ENCODE measurements at regions not wholly inside any gene's neighbourhood (a gene's known extent, or its start where the extent isn't known, plus 50 kb on each side); places are given as distances from the start of the nearest gene placed in this dataset.

DNA sequence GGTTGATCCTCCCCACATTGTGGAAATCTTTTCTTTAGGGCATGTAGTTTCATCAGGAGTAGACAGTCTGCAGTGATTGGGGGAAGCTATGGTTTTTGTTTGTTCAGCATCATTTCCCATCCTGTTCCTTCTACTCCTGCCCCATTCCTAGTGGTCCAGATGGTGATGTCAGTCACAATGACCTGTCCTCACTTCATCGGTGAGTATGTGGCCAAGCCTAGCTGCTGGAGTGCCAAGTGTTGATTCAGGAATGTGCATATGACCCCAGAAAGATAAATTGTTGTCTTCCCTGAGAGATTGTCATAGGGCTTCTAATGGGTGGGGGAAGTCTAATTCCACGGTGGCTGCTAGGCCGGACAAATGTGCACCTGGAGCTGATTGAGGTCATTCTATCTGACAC, 130.6 kb upstream of the FAT1 start:
- Histone ChIP-seq H3K4me3 (ENCODE audit: control extremely low read depth in 1 of 5, extremely low read depth in 1 of 5, insufficient read depth in 1 of 5, low read depth in 2 of 5, low read length in 4 of 5) (no peak overlapping the region), H3K9ac (ENCODE audit: low read length) (no peak overlapping the region), H3K9me3 (ENCODE audit: control extremely low read depth in 1 of 3, control insufficient read depth in 2 of 3, insufficient read depth in 1 of 3, low read length in 2 of 3) (peaks cover 0 to 3% (median 0%) of the 10 kb centered on the region in 3 donors), H3K27me3 (replicated peaks in 1 of 4; ENCODE audit: control extremely low read depth in 1 of 4, control insufficient read depth in 3 of 4, insufficient read depth in 4 of 4, low read length in 3 of 4) (no peaks in the 10 kb centered on the region), H3K4me1 (ENCODE audit: control insufficient read depth in 2 of 2, insufficient read depth in 2 of 2, low read length in 2 of 2) (no peaks in the 10 kb centered on the region), H2AFZ (ENCODE audit: insufficient read depth, low read depth, low read length, poor library complexity, severe bottlenecking) (no peak overlapping the region), H3K36me3 (replicated peaks in 1 of 2; ENCODE audit: control extremely low read depth in 1 of 2, control insufficient read depth in 1 of 2, extremely low read depth in 1 of 2, insufficient read depth in 2 of 2, low read length in 1 of 2) (no peaks in the 10 kb centered on the region), H4K20me1 (ENCODE audit: control insufficient read depth, insufficient read depth, low read length, poor library complexity, severe bottlenecking) (no peaks in the 10 kb centered on the region), H3K27ac (ENCODE audit: low read length in 2 of 2) (no peak overlapping the region), H3K4me2 (replicated peaks; ENCODE audit: low read depth, low read length, poor library complexity, severe bottlenecking) (no peak overlapping the region), H3K79me2 (ENCODE audit: control insufficient read depth, insufficient read depth, low read length) (no peaks in the 10 kb centered on the region)
- no peak overlapping the region for H3K27ac Mint-ChIP-seq
- no peak overlapping the region for H3K4me3 Mint-ChIP-seq
- DNase-seq (no peak), ATAC-seq (ENCODE audit: low read depth) (no peak)
- no peaks in the 10 kb centered on the region for H3K4me1 Mint-ChIP-seq
- CTCF ChIA-PET, result no interaction called here
- TF ChIP-seq, protein P1, sequence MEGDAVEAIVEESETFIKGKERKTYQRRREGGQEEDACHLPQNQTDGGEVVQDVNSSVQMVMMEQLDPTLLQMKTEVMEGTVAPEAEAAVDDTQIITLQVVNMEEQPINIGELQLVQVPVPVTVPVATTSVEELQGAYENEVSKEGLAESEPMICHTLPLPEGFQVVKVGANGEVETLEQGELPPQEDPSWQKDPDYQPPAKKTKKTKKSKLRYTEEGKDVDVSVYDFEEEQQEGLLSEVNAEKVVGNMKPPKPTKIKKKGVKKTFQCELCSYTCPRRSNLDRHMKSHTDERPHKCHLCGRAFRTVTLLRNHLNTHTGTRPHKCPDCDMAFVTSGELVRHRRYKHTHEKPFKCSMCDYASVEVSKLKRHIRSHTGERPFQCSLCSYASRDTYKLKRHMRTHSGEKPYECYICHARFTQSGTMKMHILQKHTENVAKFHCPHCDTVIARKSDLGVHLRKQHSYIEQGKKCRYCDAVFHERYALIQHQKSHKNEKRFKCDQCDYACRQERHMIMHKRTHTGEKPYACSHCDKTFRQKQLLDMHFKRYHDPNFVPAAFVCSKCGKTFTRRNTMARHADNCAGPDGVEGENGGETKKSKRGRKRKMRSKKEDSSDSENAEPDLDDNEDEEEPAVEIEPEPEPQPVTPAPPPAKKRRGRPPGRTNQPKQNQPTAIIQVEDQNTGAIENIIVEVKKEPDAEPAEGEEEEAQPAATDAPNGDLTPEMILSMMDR (IDR thresholded peaks at IDR 0.05), result no peak
- TF ChIP-seq EZH2 (IDR thresholded peaks at IDR 0.05; ENCODE audit: borderline replicate concordance, insufficient read depth, low read depth, low read length, poor library complexity, severe bottlenecking), result no peak
- intact Hi-C loops (cut with micrococcal nuclease), result no loop called here
- no peaks in the 10 kb centered on the region for H3K27me3 Mint-ChIP-seq
- POLR2A ChIA-PET, result no interaction called here
- 100% methylated on average over 1 of the region's 3 CpGs for WGBS (ENCODE audit: insufficient coverage)
- H3K9me3 Mint-ChIP-seq (ENCODE audit: insufficient read depth), result peaks cover 4% of the 10 kb centered on the region

DNA sequence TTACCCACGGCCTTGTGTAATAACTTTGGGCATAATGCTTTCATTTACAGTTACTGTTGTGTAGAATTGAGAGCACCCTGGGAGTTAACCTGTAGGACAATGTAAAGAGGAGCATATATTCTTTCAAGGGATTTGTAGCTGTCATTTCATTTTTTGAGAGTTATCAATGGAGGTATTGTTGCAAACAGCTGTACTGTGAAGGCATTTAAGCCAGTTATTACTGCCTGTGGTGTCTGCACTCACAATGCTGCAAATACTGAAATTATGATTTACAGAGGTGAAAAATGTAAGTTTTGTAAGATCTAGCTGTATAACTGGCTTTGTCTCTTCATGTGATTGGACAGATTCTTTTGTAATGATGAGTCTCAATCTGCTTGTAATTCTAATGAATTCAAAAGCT, 131.5 kb upstream of the FAT1 start:
- Mint-ChIP-seq H3K4me1 (no peaks in the 10 kb centered on the region), H3K9me3 (ENCODE audit: insufficient read depth) (peaks cover 4% of the 10 kb centered on the region), H3K4me3 (no peak overlapping the region), H3K27me3 (no peaks in the 10 kb centered on the region), H3K27ac (no peak overlapping the region)
- ChIA-PET POLR2A (no interaction called here), CTCF (no interaction called here)
- Histone ChIP-seq H3K27me3 (replicated peaks in 1 of 4; ENCODE audit: control extremely low read depth in 1 of 4, control insufficient read depth in 3 of 4, insufficient read depth in 4 of 4, low read length in 3 of 4) (no peaks in the 10 kb centered on the region), H3K4me2 (replicated peaks; ENCODE audit: low read depth, low read length, poor library complexity, severe bottlenecking) (no peak overlapping the region), H3K4me1 (ENCODE audit: control insufficient read depth in 2 of 2, insufficient read depth in 2 of 2, low read length in 2 of 2) (no peaks in the 10 kb centered on the region), H2AFZ (ENCODE audit: insufficient read depth, low read depth, low read length, poor library complexity, severe bottlenecking) (no peak overlapping the region), H3K79me2 (ENCODE audit: control insufficient read depth, insufficient read depth, low read length) (no peaks in the 10 kb centered on the region), H3K9me3 (ENCODE audit: control extremely low read depth in 1 of 3, control insufficient read depth in 2 of 3, insufficient read depth in 1 of 3, low read length in 2 of 3) (peaks cover 0 to 3% (median 0%) of the 10 kb centered on the region in 3 donors), H3K27ac (ENCODE audit: low read length in 2 of 2) (no peak overlapping the region), H3K4me3 (ENCODE audit: control extremely low read depth in 1 of 5, extremely low read depth in 1 of 5, insufficient read depth in 1 of 5, low read depth in 2 of 5, low read length in 4 of 5) (no peak overlapping the region), H3K36me3 (replicated peaks in 1 of 2; ENCODE audit: control extremely low read depth in 1 of 2, control insufficient read depth in 1 of 2, extremely low read depth in 1 of 2, insufficient read depth in 2 of 2, low read length in 1 of 2) (no peaks in the 10 kb centered on the region), H4K20me1 (ENCODE audit: control insufficient read depth, insufficient read depth, low read length, poor library complexity, severe bottlenecking) (no peaks in the 10 kb centered on the region), H3K9ac (ENCODE audit: low read length) (no peak overlapping the region)
- 100% methylated on average over 1 of the region's 1 CpG for WGBS (ENCODE audit: insufficient coverage)
- ATAC-seq (ENCODE audit: low read depth) (no peak), DNase-seq (no peak)
- intact Hi-C loops (cut with micrococcal nuclease), result no loop called here
- no peak for TF ChIP-seq EZH2 (IDR thresholded peaks at IDR 0.05; ENCODE audit: borderline replicate concordance, insufficient read depth, low read depth, low read length, poor library complexity, severe bottlenecking)
- TF ChIP-seq, protein P1 (IDR thresholded peaks at IDR 0.05), result no peak

Data from B cell (primary cell).